HG02759 (cell line): ENCODE measurements at regions not wholly inside any gene's neighbourhood (a gene's known extent, or its start where the extent isn't known, plus 50 kb on each side); places are given as distances from the start of the nearest gene placed in this dataset.
"Not testable (repeated sequence)": the region's sequence is repeated elsewhere in the genome, so short reads cannot be mapped to it uniquely, and the experiment has no call there.

ENCODE experiments used
- ATAC-seq: cut with Tn5 transposase; IDR thresholded peaks from one replicate; pipeline ENCODE4 v1.9.1; 2021; ENCODE audit warnings: mild to moderate bottlenecking, moderate library complexity; ENCODE audit not compliant: unreplicated experiment

- no peak for ATAC-seq
These were observed 304.7 kb upstream of the TMEFF2 start for GRCh38 chr2:192499476-192499875.

GRCh38 chr2:192498747-192499146, 304.0 kb upstream of the TMEFF2 start:
- no peak for ATAC-seq

- not testable (repeated sequence) for ATAC-seq
These were observed 293.4 kb upstream of the TMEFF2 start for GRCh38 chr2:192488158-192488557.

- ATAC-seq: no peak
These were observed 292.9 kb upstream of the TMEFF2 start for GRCh38 chr2:192487636-192488035.

GRCh38 chr2:192484903-192485302, 290.2 kb upstream of the TMEFF2 start:
- ATAC-seq: no peak

- ATAC-seq: no peak
These were observed 286.3 kb upstream of the TMEFF2 start for GRCh38 chr2:192480984-192481383.

GRCh38 chr2:192473331-192473730, 278.6 kb upstream of the TMEFF2 start:
- ATAC-seq: no peak

- ATAC-seq: no peak
These were observed 277.2 kb upstream of the TMEFF2 start for GRCh38 chr2:192471982-192472381.

- ATAC-seq: no peak
These were observed 274.9 kb upstream of the TMEFF2 start for GRCh38 chr2:192469612-192470011.

GRCh38 chr2:192467953-192468660, 273.4 kb upstream of the TMEFF2 start:
- no peak for ATAC-seq

GRCh38 chr2:192465141-192465540, 270.4 kb upstream of the TMEFF2 start:
- no peak for ATAC-seq

GRCh38 chr2:192459422-192459821, 264.7 kb upstream of the TMEFF2 start:
- ATAC-seq: no peak

GRCh38 chr2:192448881-192449280, 254.1 kb upstream of the TMEFF2 start:
- ATAC-seq: no peak

- ATAC-seq: no peak
These were observed 249.6 kb upstream of the TMEFF2 start for GRCh38 chr2:192444286-192444838.

GRCh38 chr2:192443831-192444230, 249.1 kb upstream of the TMEFF2 start:
- ATAC-seq: no peak

GRCh38 chr2:192438239-192438638, 243.5 kb upstream of the TMEFF2 start:
- no peak for ATAC-seq

- no peak for ATAC-seq
These were observed 242.9 kb upstream of the TMEFF2 start for GRCh38 chr2:192437653-192438052.

- ATAC-seq: no peak
These were observed 229.5 kb upstream of the TMEFF2 start for GRCh38 chr2:192424243-192424642.

GRCh38 chr2:192419786-192420185, 225.1 kb upstream of the TMEFF2 start:
- no peak for ATAC-seq

- no peak for ATAC-seq
These were observed 221.3 kb upstream of the TMEFF2 start for GRCh38 chr2:192416060-192416459.

- ATAC-seq: no peak
These were observed 220.1 kb upstream of the TMEFF2 start for GRCh38 chr2:192414794-192415193.

- no peak for ATAC-seq
These were observed 219.3 kb upstream of the TMEFF2 start for GRCh38 chr2:192413812-192414681.
